EH (cell line): ENCODE measurements at regions not wholly inside any gene's neighbourhood (a gene's known extent, or its start where the extent isn't known, plus 50 kb on each side); places are given as distances from the start of the nearest gene placed in this dataset.
"Not testable (repeated sequence)": the region's sequence is repeated elsewhere in the genome, so short reads cannot be mapped to it uniquely, and the experiment has no call there.

Experiments used
- DNase-seq: peaks from one replicate; pipeline ENCODE4 v3.0.0-alpha.2; 2015; ENCODE audit warnings: low read depth

DNA sequence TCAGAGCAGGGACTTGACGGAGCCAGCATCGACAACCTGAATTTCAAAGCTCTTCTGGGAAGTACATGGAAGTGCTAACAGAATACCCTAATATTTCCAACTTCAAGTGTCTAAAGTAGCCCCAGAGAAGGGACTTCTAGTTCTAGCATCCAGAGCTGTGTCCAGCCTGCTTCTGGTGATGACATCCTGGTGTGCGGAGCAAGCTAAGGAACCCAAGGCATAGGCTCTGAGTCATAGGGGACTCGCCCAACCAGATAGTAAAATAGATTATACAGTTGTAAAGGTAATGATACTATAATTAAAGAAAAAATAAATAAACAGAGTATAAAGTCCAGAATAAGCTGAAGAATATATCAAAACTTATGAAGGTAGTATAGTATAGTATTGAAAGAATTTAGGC, 108.1 kb upstream of the SERPINE2 start:
- DNase-seq, result peak; percentile 87

DNA sequence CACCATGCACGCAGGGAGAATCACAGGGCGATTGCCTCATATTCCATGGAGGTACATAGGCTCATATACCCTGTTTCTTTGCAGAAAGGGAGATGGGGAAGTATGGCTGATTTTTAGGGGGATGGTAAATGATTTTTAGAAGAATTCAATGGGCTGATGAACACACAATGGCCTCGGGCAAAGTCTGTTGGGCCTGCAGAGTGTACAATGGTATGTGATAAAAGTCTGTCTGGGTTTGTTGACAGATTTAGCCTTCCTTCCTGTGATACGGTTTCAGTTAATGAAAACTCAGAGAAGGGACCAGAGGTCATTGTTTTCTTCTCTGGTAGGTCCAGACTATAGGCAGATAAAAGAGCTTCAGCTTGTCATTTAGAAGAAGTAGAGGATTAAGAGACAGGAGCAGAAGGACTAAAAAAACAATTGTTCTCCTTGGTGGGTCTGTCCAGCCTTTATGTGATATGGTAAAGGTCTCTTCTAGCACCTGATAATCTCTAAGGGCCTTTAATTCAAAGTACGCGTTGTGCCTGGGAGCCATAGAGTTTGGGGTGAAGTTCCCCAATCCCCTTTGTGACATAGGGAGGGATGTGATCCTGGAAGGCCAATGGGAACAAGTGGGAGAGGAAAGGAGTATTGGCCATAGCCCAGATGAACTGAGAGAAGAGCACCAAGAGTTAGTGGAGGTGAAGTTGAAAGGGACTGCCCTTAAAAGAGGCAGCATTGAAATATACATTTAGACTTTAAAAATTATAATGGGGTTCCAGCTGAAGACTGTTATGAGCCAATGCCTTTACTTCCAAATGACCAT, 107.5 kb upstream of the SERPINE2 start:
- peak; percentile 58 for DNase-seq

GRCh38 chr2:224145751-224146355, 106.8 kb upstream of the SERPINE2 start:
- DNase-seq, result peak; percentile 94

- DNase-seq, result no peak
These were observed 104.4 kb upstream of the SERPINE2 start for GRCh38 chr2:224143526-224143925.

DNA sequence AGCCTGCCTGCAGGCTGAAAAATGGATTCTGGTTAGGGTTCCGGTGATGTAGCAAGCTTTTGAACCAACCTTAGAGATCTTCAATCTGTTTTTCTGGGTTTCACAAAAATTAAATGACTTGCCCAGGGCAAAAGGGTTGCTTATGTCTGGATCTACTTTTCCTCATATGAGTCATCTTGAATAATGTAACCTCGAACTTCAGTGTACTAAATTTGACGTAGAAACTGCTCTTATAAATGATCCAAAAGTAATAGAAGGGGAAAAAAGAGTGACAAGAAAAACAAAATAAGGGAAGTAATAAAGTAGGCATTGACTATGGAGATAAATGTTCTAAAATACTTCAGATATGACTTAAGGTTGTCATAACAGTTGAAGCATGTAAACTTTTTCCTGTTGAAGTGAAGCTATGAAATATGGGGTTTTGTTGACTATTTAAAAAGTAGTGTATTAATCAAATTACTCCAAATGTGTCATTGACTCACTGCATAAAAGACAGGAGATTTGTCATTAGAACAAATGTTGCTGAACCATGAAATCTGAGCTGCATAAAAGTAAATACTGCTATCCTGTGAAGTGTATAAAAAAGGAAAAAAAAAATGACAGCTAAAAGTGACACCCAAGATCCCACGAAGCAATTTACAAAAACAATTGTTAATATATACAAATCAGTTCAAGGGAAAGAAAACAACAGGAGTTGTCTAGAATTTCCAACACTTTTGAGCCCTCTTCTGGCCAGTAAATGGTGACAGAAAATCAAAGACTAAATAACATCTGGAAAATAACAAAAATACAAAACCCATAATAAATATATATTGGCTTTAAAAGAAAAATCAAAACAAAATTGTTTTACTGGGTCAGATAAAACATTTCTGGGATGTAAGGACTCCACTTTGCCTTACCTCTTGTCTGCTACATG, 103.6 kb upstream of the SERPINE2 start:
- DNase-seq, result peak; percentile 81

GRCh38 chr2:224141304-224141703, 102.2 kb upstream of the SERPINE2 start:
- DNase-seq, result no peak

DNA sequence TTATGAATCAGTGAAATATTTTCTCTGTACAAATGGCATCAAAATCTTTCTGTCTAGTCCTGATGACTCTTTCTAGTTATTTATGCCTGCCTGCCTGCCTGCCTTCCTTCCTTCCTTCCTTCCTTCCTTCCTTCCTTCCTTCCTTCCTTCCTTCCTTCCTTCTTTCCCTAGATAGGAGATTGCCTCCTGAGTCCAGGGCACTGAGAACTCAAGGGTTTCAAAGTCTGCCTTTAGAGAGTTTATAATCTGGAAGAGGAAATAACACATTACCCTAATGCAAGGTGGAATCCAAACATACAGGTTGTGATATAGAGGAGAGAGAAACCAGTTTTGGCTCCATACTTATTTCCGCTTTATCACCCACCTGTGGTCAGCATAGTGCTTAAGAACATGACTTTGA, 98.1 kb upstream of the SERPINE2 start:
- no peak for DNase-seq

- DNase-seq, result peak; percentile 65
These were observed 97.3 kb upstream of the SERPINE2 start for GRCh38 chr2:224136396-224136795.

GRCh38 chr2:224135881-224136280, 96.8 kb upstream of the SERPINE2 start:
- DNase-seq, result no peak

DNA sequence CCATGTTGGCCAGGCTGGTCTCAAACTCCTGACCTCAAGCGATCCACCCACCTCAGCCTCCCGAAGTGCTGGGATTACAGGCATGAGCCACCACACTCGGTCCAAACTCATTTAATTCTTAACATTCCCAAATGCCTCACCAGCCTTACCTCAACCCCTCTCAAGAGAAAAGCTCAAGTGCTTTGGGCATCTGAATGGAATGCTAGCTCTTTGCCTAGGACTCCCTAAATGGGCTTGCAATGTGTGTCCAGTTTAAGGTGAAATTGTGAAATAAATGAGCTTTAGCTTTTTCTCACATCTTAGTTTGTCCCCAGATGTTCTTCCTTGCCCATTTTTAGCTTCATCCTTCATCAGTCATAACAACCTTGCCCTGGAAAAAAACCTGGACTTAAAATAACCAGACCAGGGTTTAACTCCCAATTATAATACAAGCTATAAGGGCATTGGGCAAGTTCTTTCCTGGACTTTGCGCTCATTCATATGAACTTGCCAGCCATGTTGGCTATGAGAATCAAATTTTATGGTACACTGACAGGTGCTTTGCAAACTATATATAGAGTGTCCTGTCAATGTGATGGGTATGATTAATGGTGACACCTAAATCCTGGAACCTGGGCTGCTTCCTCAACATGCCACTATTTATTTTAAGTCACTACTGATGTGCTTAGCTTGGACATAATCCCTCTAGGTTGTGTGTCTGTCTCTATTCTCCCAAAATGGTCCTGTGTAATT, 95.1 kb upstream of the SERPINE2 start:
- DNase-seq, result peak; percentile 41

- DNase-seq, result peak; percentile 18
These were observed 94.3 kb upstream of the SERPINE2 start for GRCh38 chr2:224133387-224133786.

DNA sequence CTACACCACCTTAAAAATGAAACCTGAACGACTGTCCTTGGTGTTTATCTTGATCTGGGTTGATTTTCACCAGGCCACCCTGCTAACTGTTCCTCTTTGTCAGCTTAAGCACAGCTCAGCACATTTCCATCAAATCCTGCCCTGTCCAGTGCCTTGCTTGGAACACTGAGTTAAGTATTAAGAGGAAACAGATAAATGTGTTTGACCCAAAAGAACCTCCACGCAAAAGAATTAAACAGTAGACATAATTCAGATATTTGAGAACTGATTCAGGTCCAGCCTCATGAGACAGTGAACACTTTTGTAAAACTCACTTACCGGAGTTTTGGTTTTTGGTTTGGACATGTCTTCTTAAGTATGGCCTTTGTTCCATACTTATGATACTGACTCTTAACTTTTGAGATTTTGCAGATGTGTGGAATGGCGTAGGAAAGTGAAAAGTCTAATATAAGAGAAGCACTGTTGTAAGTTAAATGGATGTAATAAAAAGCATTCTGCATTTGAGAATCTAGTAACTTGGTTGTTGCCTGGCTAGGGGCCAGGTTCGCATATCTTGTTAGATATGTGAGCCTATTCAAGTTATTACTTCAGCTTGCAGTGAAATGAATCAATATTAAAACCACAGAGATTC, 88.9 kb upstream of the SERPINE2 start:
- DNase-seq, result peak; percentile 59

- DNase-seq, result no peak
These were observed 87.4 kb upstream of the SERPINE2 start for GRCh38 chr2:224126440-224126839.

DNA sequence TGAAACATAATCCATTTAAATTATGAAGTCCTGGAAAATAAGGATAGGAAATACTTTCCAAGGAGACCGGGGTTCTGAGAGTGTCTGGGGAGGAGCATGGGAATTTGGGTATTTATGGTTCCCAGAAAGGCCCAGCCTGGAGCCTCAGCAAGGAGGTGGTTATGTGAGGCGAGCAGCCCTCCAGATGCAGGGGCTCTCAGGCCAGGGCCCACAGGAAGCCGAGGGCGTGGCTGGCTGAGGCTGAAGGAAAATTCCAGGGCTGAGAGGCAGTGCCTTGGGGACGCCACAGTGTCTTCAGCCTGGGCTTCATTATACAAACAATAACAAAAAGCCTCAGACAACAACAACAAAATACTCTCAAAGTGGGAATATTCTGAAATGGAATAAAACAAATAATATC, 86.9 kb upstream of the SERPINE2 start:
- peak; percentile 26 for DNase-seq

DNA sequence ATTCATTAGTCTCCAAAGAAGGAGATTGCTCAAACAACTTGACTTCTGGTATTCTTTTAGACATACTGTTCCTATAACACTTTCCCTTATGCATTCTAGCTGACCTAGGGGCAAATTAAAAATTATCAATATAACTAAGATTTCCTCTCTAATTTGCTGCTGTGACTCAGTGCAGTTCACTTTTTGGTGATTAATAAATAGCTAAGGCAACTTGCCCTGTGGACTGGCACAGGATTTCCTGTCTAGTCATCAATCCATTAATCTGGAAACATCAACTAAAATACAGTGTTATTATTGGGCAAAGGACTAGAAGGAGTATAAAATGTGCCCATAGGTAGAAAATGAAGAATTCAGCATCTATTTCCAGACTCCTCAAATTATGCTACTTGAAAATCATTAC, 83.5 kb upstream of the SERPINE2 start:
- no peak for DNase-seq

- peak; percentile 25 for DNase-seq
These were observed 82.5 kb upstream of the SERPINE2 start for GRCh38 chr2:224121406-224122067.

GRCh38 chr2:224120986-224121385, 81.9 kb upstream of the SERPINE2 start:
- no peak for DNase-seq

DNA sequence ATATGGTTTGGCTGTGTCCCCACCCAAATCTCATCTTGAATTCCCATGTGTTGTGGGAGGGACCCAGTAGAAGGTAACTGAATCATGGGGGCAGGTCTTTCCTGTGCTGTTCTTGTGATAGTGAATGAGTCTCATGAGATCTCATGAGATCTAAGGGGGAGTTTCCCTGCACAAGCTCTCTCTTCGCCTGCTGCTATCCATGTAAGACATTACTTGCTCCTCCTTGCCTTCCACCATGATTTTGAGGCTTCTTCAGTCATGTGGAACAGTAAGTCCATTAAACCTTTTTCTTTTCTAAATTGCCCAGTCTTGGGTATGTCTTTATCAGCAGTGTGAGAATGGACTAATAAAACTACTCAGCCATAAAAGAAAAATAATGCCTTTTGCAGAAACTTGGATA, 80.8 kb upstream of the SERPINE2 start:
- DNase-seq, result not testable (repeated sequence)

- DNase-seq, result no peak
These were observed 75.3 kb upstream of the SERPINE2 start for GRCh38 chr2:224114428-224114827.

DNA sequence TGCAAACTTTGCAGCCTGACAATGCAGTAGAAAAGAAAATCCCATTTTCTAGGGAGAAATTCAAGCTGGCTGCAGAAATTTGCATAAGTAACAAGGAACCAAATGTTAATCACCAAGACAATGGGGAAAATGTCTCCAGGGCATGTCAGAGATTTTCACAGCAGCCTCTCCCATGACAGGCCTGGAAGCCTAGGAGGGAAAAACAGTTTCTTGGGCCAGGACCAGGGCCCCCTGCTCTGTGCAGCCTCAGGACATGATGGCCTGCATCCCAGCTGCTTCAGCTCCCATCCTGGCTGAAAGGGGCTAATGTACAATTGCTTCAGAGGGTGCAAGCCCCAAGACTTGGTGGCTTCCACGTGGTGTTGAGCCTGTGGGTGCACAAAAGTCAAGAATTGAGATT, 74.8 kb upstream of the SERPINE2 start:
- not testable (repeated sequence) for DNase-seq

DNA sequence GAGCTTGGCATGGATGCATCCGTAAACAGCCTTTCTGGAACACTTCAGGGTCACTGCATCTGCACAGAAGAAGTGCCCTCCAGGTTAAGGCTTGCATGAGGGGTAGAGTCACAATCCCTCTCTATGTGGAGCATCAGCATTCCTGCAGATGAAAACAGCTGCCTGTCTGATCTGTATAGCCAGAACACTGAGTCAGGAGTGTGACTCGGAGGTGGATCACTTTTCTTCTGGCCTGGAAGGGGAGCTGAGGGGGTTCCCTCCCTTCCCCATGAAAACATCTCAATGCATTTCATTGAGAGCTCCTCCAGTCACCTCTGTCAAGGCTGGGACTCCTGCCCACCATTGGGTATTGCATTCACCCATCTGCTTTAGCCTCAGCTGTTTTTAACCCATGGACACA, 72.5 kb upstream of the SERPINE2 start:
- DNase-seq, result peak; percentile 47
